Stomach (tissue), 8 donors: ENCODE measurements at regions not wholly inside any gene's neighbourhood (a gene's known extent, or its start where the extent isn't known, plus 50 kb on each side); places are given as distances from the start of the nearest gene placed in this dataset.
A peak's percentile ranks its signal among the peaks of the same experiment; 100 is the strongest.

ENCODE experiments used
- DNase-seq, 2 donors: peaks; one replicate each; pipeline versions ENCODE4 v3.0.0 to v3.0.0-alpha.2; 2013 to 2019
- H3K27ac ChIP-seq, 5 donors: fragments of 200-600 bp in 4 of 5; sonication (generic) in 4 of 5; one replicate each; pipeline ENCODE4 v1.5.1; 2013 to 2019; ENCODE audit warnings: mild to moderate bottlenecking in 1 of 5, moderate library complexity in 1 of 5
- H3K27me3 ChIP-seq, 3 donors: fragments of 200-600 bp; sonication (generic); one replicate each; pipeline ENCODE4 v1.5.1; 2017 to 2019; ENCODE audit warnings: mixed run types in 1 of 3
- H3K36me3 ChIP-seq, 4 donors: fragments of 200-600 bp; sonication (generic); 1 replicate in 3 of 4; 2 replicates in 1 of 4; pipeline ENCODE4 v1.5.1; 2016 to 2019
- H3K4me1 ChIP-seq, 4 donors: fragments of 200-600 bp; sonication (generic); one replicate each; pipeline ENCODE4 v1.5.1; 2016 to 2019
- H3K4me3 ChIP-seq, 4 donors: fragments of 200-600 bp; sonication (generic) in 3 of 4; one replicate each; pipeline ENCODE4 v1.5.1; 2016 to 2019; ENCODE audit warnings: mild to moderate bottlenecking in 1 of 4
- H3K9me3 ChIP-seq, 4 donors: fragments of 200-600 bp; sonication (generic); one replicate each; pipeline ENCODE4 v1.5.1; 2016 to 2019
- EP300 ChIP-seq: sonication (generic); formaldehyde crosslinking; IDR thresholded peaks from one replicate; pipeline ENCODE4 v1.6.1; 2017; ENCODE audit warnings: antibody characterized with exemption
- POLR2A ChIP-seq, 4 donors: fragments of 450-650 bp; IDR thresholded peaks; one replicate each; pipeline ENCODE4 v1.6.1; 2016; ENCODE audit warnings: antibody characterized with exemption in 4 of 4, control low read depth in 2 of 4, mild to moderate bottlenecking in 1 of 4, moderate library complexity in 1 of 4
- POLR2AphosphoS5 ChIP-seq, 3 donors: sonication (generic); formaldehyde crosslinking; IDR thresholded peaks; one replicate each; pipeline ENCODE4 v1.6.1; 2016; ENCODE audit warnings: antibody characterized with exemption in 3 of 3
- WGBS, 5 donors: extraction: QIAGEN DNeasy Blood & Tissue Kit in 3 of 5; methylation state at CpG; one replicate each; pipeline versions ENCODE4 v1.1.5 to v1.1.7; 2013 to 2018; 5-methylcytosine and 5-hydroxymethylcytosine counted together
- intact Hi-C: fragments of 100-400 bp; cut with DNase I; formaldehyde crosslinking; loops from one replicate; pipeline ENCODE4 v1.15.1; 2023; ENCODE audit warnings: low total_unique reads
- TF ChIP-seq, protein P1 (sequence below), 7 experiments: fragments of 450-650 bp in 4 of 7; fragments of 200-600 bp in 3 of 7; sonication (generic) in 3 of 7; IDR thresholded peaks; one replicate each; pipeline ENCODE4 v1.5.1; 2016 to 2019; ENCODE audit warnings: antibody characterized with exemption in 7 of 7, control low read depth in 2 of 7, mild to moderate bottlenecking in 1 of 7
- donor health status: healthy with polysubstance abuse.
- donor health status: Bipolar disorder and iron deficiency.
- donor health status: healthy.

GRCh38 chr2:5121642-5122041 is 570.5 kb upstream of the SOX11 start:
- Histone ChIP-seq H3K27ac (no peak overlapping the region), H3K4me3 (no peak overlapping the region), H3K27me3 (no peaks in the 10 kb centered on the region), H3K4me1 (no peaks in the 10 kb centered on the region), H3K9me3 (peaks cover 0 to 6% (median 0%) of the 10 kb centered on the region in 4 donors), H3K36me3 (no peaks in the 10 kb centered on the region)
- no peak for TF ChIP-seq EP300
- TF ChIP-seq, protein P1, sequence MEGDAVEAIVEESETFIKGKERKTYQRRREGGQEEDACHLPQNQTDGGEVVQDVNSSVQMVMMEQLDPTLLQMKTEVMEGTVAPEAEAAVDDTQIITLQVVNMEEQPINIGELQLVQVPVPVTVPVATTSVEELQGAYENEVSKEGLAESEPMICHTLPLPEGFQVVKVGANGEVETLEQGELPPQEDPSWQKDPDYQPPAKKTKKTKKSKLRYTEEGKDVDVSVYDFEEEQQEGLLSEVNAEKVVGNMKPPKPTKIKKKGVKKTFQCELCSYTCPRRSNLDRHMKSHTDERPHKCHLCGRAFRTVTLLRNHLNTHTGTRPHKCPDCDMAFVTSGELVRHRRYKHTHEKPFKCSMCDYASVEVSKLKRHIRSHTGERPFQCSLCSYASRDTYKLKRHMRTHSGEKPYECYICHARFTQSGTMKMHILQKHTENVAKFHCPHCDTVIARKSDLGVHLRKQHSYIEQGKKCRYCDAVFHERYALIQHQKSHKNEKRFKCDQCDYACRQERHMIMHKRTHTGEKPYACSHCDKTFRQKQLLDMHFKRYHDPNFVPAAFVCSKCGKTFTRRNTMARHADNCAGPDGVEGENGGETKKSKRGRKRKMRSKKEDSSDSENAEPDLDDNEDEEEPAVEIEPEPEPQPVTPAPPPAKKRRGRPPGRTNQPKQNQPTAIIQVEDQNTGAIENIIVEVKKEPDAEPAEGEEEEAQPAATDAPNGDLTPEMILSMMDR (IDR thresholded peaks at IDR 0.05) = no peak
- no peak for TF ChIP-seq POLR2A (IDR thresholded peaks at IDR 0.05)
- WGBS, 5 donors = 6 to 16% (median 7%) methylated on average over 4 of the region's 4 CpGs
- intact Hi-C loops = no loop called here
- DNase-seq = peak in 1 of 2 donors; percentile 34

DNA sequence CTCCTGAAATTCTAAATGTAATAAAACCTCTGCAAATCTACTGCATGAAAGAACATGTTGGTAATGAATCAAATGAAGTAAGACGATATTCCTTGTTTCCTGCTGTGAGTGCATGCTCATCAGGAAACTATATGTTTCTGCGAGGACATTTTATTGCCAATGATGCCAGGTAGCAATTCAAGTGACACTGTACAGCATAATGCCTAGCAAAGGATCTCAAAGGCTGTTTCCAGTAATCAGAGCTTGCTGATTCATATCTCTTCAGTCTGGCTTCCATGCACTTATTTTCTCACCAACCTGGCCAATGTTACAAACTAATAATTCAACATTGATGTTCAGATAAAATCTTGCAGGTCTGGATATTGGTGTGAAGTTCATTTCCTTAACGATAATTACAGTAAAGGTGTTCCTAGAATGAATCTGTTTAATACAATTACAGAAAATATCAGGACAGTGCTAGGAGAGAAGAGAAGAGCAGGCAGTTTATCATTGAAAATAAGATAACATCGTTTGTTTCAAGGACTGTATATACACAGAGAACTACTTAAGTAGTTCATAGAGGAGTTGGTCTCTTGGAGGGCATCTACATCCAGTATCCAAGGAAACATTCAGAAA is 568.5 kb upstream of the SOX11 start:
- TF ChIP-seq, protein P1 (IDR thresholded peaks at IDR 0.05) = no peak
- TF ChIP-seq POLR2AphosphoS5 (IDR thresholded peaks at IDR 0.05) = no peak
- TF ChIP-seq EP300 = no peak
- TF ChIP-seq POLR2A (IDR thresholded peaks at IDR 0.05) = no peak
- WGBS, 5 donors = 61 to 76% (median 68%) methylated on average over 4 of the region's 4 CpGs
- no peak overlapping the region for H3K27ac ChIP-seq
- H3K4me3 ChIP-seq = no peak overlapping the region
- DNase-seq = no peak
- no peaks in the 10 kb centered on the region for H3K9me3 ChIP-seq
- intact Hi-C loops = no loop called here
- no peaks in the 10 kb centered on the region for H3K4me1 ChIP-seq
- no peaks in the 10 kb centered on the region for H3K36me3 ChIP-seq
- no peaks in the 10 kb centered on the region for H3K27me3 ChIP-seq

DNA sequence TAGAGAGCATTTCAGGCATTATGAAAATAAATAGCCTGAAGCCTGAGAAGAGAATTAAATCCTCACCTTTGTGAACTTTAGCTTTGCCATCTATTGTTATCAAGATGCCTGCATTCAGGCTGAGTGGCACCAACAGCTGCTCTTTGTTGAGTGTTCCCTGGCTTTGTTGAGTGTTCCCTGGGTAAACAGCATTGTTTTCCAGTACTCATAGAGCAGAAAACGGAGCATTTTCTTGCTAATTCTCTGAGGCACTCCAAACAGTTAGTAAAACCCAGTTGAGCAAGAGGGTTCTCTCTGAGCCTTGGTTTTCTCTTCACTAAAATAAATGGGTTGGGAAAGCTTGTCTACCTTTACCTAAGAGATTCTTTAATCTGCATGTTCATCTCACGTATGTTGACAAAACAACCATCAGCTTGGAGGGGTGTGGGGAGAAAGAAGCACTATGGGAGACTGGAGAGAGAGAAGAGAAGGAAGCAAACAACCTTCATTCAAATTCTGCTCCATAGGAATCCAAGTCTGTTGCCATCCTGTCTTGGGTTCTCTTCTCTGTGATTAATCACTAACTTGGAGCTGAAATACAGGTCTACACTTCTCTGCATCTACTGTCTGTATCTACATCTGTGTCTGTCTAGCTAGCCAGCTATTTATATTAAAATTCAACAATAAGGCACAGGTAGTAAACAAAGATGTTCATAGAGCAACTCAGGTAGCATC is 567.0 kb upstream of the SOX11 start:
- H3K27ac ChIP-seq = no peak overlapping the region
- H3K9me3 ChIP-seq = no peaks in the 10 kb centered on the region
- no peaks in the 10 kb centered on the region for H3K36me3 ChIP-seq
- H3K4me3 ChIP-seq = no peak overlapping the region
- H3K27me3 ChIP-seq = no peaks in the 10 kb centered on the region
- intact Hi-C loops = no loop called here
- DNase-seq = no peak
- TF ChIP-seq POLR2A (IDR thresholded peaks at IDR 0.05) (no peak), EP300 (no peak), POLR2AphosphoS5 (IDR thresholded peaks at IDR 0.05) (no peak)
- TF ChIP-seq, protein P1 (IDR thresholded peaks at IDR 0.05) = no peak
- no peaks in the 10 kb centered on the region for H3K4me1 ChIP-seq
- WGBS, 5 donors = 37 to 52% (median 44%) methylated on average over 2 of the region's 2 CpGs

- intact Hi-C loops = no loop called here
- Histone ChIP-seq H3K27ac (no peak overlapping the region), H3K9me3 (no peaks in the 10 kb centered on the region), H3K36me3 (no peaks in the 10 kb centered on the region), H3K4me3 (no peak overlapping the region), H3K4me1 (no peaks in the 10 kb centered on the region), H3K27me3 (no peaks in the 10 kb centered on the region)
- 78 to 87% (median 86%) methylated on average over 5 of the region's 5 CpGs for WGBS, 5 donors
- no peak for TF ChIP-seq EP300
- TF ChIP-seq, protein P1 (IDR thresholded peaks at IDR 0.05) = no peak
- TF ChIP-seq POLR2A (IDR thresholded peaks at IDR 0.05) = no peak
- TF ChIP-seq POLR2AphosphoS5 (IDR thresholded peaks at IDR 0.05) = no peak
- no peak for DNase-seq
Observed at GRCh38 chr2:5132281-5132680, 559.9 kb upstream of the SOX11 start.
